Mesenchymal stem cell (in vitro differentiated cells and primary cell): ENCODE measurements at regions not wholly inside any gene's neighbourhood (a gene's known extent, or its start where the extent isn't known, plus 50 kb on each side); places are given as distances from the start of the nearest gene placed in this dataset.
"Not testable (repeated sequence)": the region's sequence is repeated elsewhere in the genome, so short reads cannot be mapped to it uniquely, and the experiment has no call there.

ENCODE experiments used
- DNase-seq: peaks from one replicate; pipeline ENCODE4 v3.0.0-alpha.2; 2013
- H2AFZ ChIP-seq: one replicate; pipeline ENCODE4 v1.6.1; 2013; ENCODE audit warnings: low read depth, mild to moderate bottlenecking, control low read depth, inconsistent platforms, low read length, moderate library complexity
- H2AK5ac ChIP-seq: 2 replicates; pipeline ENCODE4 v1.6.1; 2013; ENCODE audit warnings: low read length, moderate library complexity, mild to moderate bottlenecking, inconsistent platforms; ENCODE audit not compliant: severe bottlenecking
- H2BK120ac ChIP-seq: one replicate; pipeline ENCODE4 v1.6.1; 2013; ENCODE audit warnings: low read depth, mild to moderate bottlenecking, inconsistent platforms, low read length, moderate library complexity
- H2BK12ac ChIP-seq, 2 experiments: one replicate each; pipeline ENCODE4 v1.6.1; 2013; ENCODE audit warnings: inconsistent platforms in 2 of 2, low read length in 2 of 2, mild to moderate bottlenecking in 2 of 2, moderate library complexity in 2 of 2, control low read depth in 1 of 2
- H2BK15ac ChIP-seq: one replicate; pipeline ENCODE4 v1.6.1; 2013; ENCODE audit warnings: mild to moderate bottlenecking, low read depth, inconsistent platforms; ENCODE audit not compliant: poor library complexity, severe bottlenecking
- H2BK5ac ChIP-seq: 2 replicates; pipeline ENCODE4 v1.6.1; 2013; ENCODE audit warnings: low read depth, mild to moderate bottlenecking, low read length, control low read depth, inconsistent platforms; ENCODE audit not compliant: poor library complexity, severe bottlenecking
- H3K14ac ChIP-seq, 2 experiments: one replicate each; pipeline ENCODE4 v1.6.1; 2013; ENCODE audit warnings: inconsistent platforms in 2 of 2, low read length in 2 of 2, control low read depth in 1 of 2, mild to moderate bottlenecking in 1 of 2, moderate library complexity in 1 of 2
- H3K18ac ChIP-seq, 2 experiments: one replicate each; pipeline ENCODE4 v1.6.1; 2013; ENCODE audit warnings: inconsistent platforms in 2 of 2, low read length in 2 of 2, control low read depth in 1 of 2, low read depth in 1 of 2, mild to moderate bottlenecking in 1 of 2
- H3K23ac ChIP-seq, 2 experiments: one replicate each; pipeline ENCODE4 v1.6.1; 2013; ENCODE audit warnings: inconsistent platforms in 2 of 2, low read length in 2 of 2, mild to moderate bottlenecking in 2 of 2, moderate library complexity in 2 of 2, control low read depth in 1 of 2
- H3K27ac ChIP-seq: 2 replicates; pipeline ENCODE4 v1.5.1; 2013; ENCODE audit warnings: mild to moderate bottlenecking, moderate library complexity, low read length, control low read depth, inconsistent platforms; ENCODE audit not compliant: poor library complexity, severe bottlenecking
- H3K27me3 ChIP-seq, 2 experiments: 2 replicates each; pipeline versions ENCODE4 v1.6.1 to v1.7.0; 2013; ENCODE audit warnings: low read length in 2 of 2, mild to moderate bottlenecking in 2 of 2, moderate library complexity in 2 of 2, control low read depth in 1 of 2, inconsistent platforms in 1 of 2; ENCODE audit not compliant: control insufficient read depth in 1 of 2, insufficient read depth in 1 of 2
- H3K36me3 ChIP-seq, 2 experiments: 2 replicates each; pipeline versions ENCODE4 v1.6.1 to v1.7.0; 2013; ENCODE audit warnings: low read length in 2 of 2, control low read depth in 1 of 2, inconsistent platforms in 1 of 2, low read depth in 1 of 2, mild to moderate bottlenecking in 1 of 2; ENCODE audit not compliant: insufficient read depth in 2 of 2, control insufficient read depth in 1 of 2
- H3K4ac ChIP-seq, 2 experiments: one replicate each; pipeline ENCODE4 v1.6.1; 2013; ENCODE audit warnings: inconsistent platforms in 2 of 2, low read length in 2 of 2, mild to moderate bottlenecking in 2 of 2, moderate library complexity in 2 of 2, control low read depth in 1 of 2, low read depth in 1 of 2
- H3K4me1 ChIP-seq: 2 replicates; pipeline ENCODE4 v1.6.1; 2013; ENCODE audit warnings: low read depth, low read length, control low read depth; ENCODE audit not compliant: control insufficient read depth, insufficient read depth
- H3K4me2 ChIP-seq: 2 replicates; pipeline ENCODE4 v1.6.1; 2013; ENCODE audit warnings: low read length, mild to moderate bottlenecking, inconsistent platforms; ENCODE audit not compliant: poor library complexity, severe bottlenecking
- H3K4me3 ChIP-seq, 2 experiments: 2 replicates each; pipeline versions ENCODE4 v1.5.1 to v1.7.0; 2013; ENCODE audit warnings: low read length in 2 of 2, mild to moderate bottlenecking in 2 of 2, control low read depth in 1 of 2, low read depth in 1 of 2; ENCODE audit not compliant: insufficient read depth in 1 of 2
- H3K79me1 ChIP-seq: replicated peaks from 2 replicates; pipeline ENCODE4 v1.6.1; 2013; ENCODE audit warnings: mild to moderate bottlenecking, control low read depth, low read length, inconsistent platforms; ENCODE audit not compliant: poor library complexity, severe bottlenecking
- H3K9ac ChIP-seq: 2 replicates; pipeline ENCODE4 v1.7.0; 2013; ENCODE audit warnings: mild to moderate bottlenecking, low read length, moderate library complexity
- H3K9me3 ChIP-seq: 2 replicates; pipeline ENCODE4 v1.7.0; 2013; ENCODE audit warnings: mild to moderate bottlenecking, low read length; ENCODE audit not compliant: control insufficient read depth
- H4K8ac ChIP-seq: one replicate; pipeline ENCODE4 v1.6.1; 2013; ENCODE audit warnings: inconsistent platforms, mild to moderate bottlenecking, low read length, moderate library complexity
- H4K91ac ChIP-seq: one replicate; pipeline ENCODE4 v1.6.1; 2013; ENCODE audit warnings: mild to moderate bottlenecking, low read length, inconsistent platforms
- whole genome bisulfite sequencing: methylation state at CpG from one replicate; pipeline ENCODE4 v1.1.7; 2013; ENCODE audit warnings: mixed read lengths; 5-methylcytosine and 5-hydroxymethylcytosine counted together

GRCh38 chr2:36091844-36092741, 263.5 kb upstream of the CRIM1 start:
- 88% methylated on average over 23 of the region's 26 CpGs for WGBS
- not testable (repeated sequence) for H2BK15ac ChIP-seq, H3K79me1 ChIP-seq

DNA sequence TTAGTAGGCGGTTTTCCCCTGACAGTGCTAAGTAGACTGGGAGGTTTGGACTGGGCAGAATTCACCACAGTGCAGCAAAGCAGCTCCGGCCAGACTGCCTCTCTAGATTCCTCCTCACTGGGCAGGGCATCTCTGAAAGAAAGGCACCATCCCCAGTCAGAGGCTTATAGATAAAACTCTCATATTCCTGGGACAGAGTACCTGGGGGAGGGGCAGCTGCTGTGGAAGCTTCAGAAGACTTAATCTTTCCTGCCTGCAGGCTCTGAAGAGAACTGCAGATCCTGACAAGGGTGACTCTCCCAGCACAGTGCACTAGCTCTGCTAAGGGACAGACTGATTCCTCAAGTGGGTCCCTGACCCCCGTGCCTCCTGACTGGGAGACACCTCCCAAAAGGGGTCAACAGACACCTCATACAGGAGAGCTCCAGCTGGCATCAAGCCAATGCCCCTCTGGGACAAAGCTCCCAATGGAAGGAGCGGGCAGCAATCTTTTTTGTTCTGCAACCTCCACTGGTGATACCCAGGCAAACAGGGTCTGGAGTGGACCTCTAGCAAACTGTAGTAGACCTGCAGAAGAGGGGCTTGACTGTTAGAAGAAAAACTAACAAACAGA, 266.8 kb upstream of the CRIM1 start:
- Histone ChIP-seq H2AFZ (no peak overlapping the region), H3K79me1 (no peaks in the 10 kb centered on the region), H3K36me3 (no peaks in the 10 kb centered on the region), H2BK15ac (no peak overlapping the region), H3K4me3 (no peak overlapping the region), H3K9ac (no peak overlapping the region), H3K27me3 (no peaks in the 10 kb centered on the region), H2BK120ac (no peak overlapping the region), H3K23ac (no peak overlapping the region), H2BK5ac (no peak overlapping the region), H3K4me2 (no peak overlapping the region), H3K14ac (no peak overlapping the region), H3K27ac (no peak overlapping the region), H4K91ac (no peak overlapping the region), H3K4me1 (no peaks in the 10 kb centered on the region), H2AK5ac (no peak overlapping the region), H3K9me3 (peaks cover 3% of the 10 kb centered on the region), H2BK12ac (no peak overlapping the region), H3K4ac (no peak overlapping the region), H3K18ac (no peak overlapping the region), H4K8ac (no peak overlapping the region)
- DNase-seq = no peak
- WGBS = 65% methylated on average over 4 of the region's 4 CpGs

More at GRCh38 chr2:36091844-36092741, 263.5 kb upstream of the CRIM1 start:
- not testable (repeated sequence) for H2BK5ac ChIP-seq, H3K4me3 ChIP-seq, H3K14ac ChIP-seq, H3K27me3 ChIP-seq, H3K4me1 ChIP-seq, H2AFZ ChIP-seq, DNase-seq, H2BK12ac ChIP-seq, H3K23ac ChIP-seq, H3K4ac ChIP-seq, H3K18ac ChIP-seq, H2BK120ac ChIP-seq, H3K9ac ChIP-seq, H3K9me3 ChIP-seq, H4K8ac ChIP-seq, H3K36me3 ChIP-seq, H3K27ac ChIP-seq, H4K91ac ChIP-seq, H3K4me2 ChIP-seq, H2AK5ac ChIP-seq

- H2AFZ ChIP-seq = no peak overlapping the region
- H2AK5ac ChIP-seq = no peak overlapping the region
- no peak overlapping the region for H3K4me3 ChIP-seq
- no peak overlapping the region for H3K4me2 ChIP-seq
- H3K18ac ChIP-seq = no peak overlapping the region
- no peak overlapping the region for H3K14ac ChIP-seq
- H3K36me3 ChIP-seq = no peaks in the 10 kb centered on the region
- no peak for DNase-seq
- no peak overlapping the region for H2BK15ac ChIP-seq
- H4K91ac ChIP-seq = no peak overlapping the region
- H3K4me1 ChIP-seq = no peaks in the 10 kb centered on the region
- H2BK12ac ChIP-seq = no peak overlapping the region
- no peak overlapping the region for H3K23ac ChIP-seq
- no peak overlapping the region for H4K8ac ChIP-seq
- WGBS = 66% methylated on average over 3 of the region's 3 CpGs
- H2BK5ac ChIP-seq = no peak overlapping the region
- no peak overlapping the region for H3K4ac ChIP-seq
- peaks cover 3% of the 10 kb centered on the region for H3K9me3 ChIP-seq
- no peak overlapping the region for H2BK120ac ChIP-seq
- H3K27me3 ChIP-seq = no peaks in the 10 kb centered on the region
- no peak overlapping the region for H3K9ac ChIP-seq
- H3K79me1 ChIP-seq = no peaks in the 10 kb centered on the region
- no peak overlapping the region for H3K27ac ChIP-seq
Observed at GRCh38 chr2:36087344-36087743, 268.2 kb upstream of the CRIM1 start.

GRCh38 chr2:36079793-36080192, 275.8 kb upstream of the CRIM1 start:
- Histone ChIP-seq H2BK15ac (no peak overlapping the region), H2AFZ (no peak overlapping the region)

More at GRCh38 chr2:36079793-36080192, 275.8 kb upstream of the CRIM1 start:
- 100% methylated on average over 1 of the region's 1 CpG for WGBS
- H4K8ac ChIP-seq = no peak overlapping the region
- no peak overlapping the region for H2BK12ac ChIP-seq
- no peak overlapping the region for H3K27ac ChIP-seq
- no peaks in the 10 kb centered on the region for H3K79me1 ChIP-seq
- H3K14ac ChIP-seq = no peak overlapping the region
- no peaks in the 10 kb centered on the region for H3K9me3 ChIP-seq
- H3K18ac ChIP-seq = no peak overlapping the region
- no peak overlapping the region for H2BK120ac ChIP-seq
- H3K23ac ChIP-seq = no peak overlapping the region
- H2AK5ac ChIP-seq = no peak overlapping the region
- H3K4ac ChIP-seq = no peak overlapping the region
- H2BK5ac ChIP-seq = no peak overlapping the region
- no peak overlapping the region for H4K91ac ChIP-seq
- no peak overlapping the region for H3K4me2 ChIP-seq
- no peaks in the 10 kb centered on the region for H3K27me3 ChIP-seq
- DNase-seq = no peak
- H3K9ac ChIP-seq = no peak overlapping the region
- no peaks in the 10 kb centered on the region for H3K4me1 ChIP-seq
- H3K36me3 ChIP-seq = no peaks in the 10 kb centered on the region
- H3K4me3 ChIP-seq = no peak overlapping the region
